ENCODE measurements at regions not wholly inside any gene's neighbourhood (a gene's known extent, or its start where the extent isn't known, plus 50 kb on each side); places are given as distances from the start of the nearest gene placed in this dataset.
"Not testable (repeated sequence)": the region's sequence is repeated elsewhere in the genome, so short reads cannot be mapped to it uniquely, and the experiment has no call there.

GRCh38 chr4:116005037-116005805, 891.8 kb upstream of the NDST4 start:
- DNase-seq: no peak
- no peak for ATAC-seq
- no peaks in the 10 kb centered on the region for H3K4me1 ChIP-seq
- no peaks in the 10 kb centered on the region for H3K9me3 ChIP-seq
- no peak overlapping the region for H3K27ac ChIP-seq
- H3K36me3 ChIP-seq: no peaks in the 10 kb centered on the region
- H3K27me3 ChIP-seq: no peaks in the 10 kb centered on the region
- TF ChIP-seq CTCF (IDR thresholded peaks at IDR 0.05): no peak
- intact Hi-C loops (cut with DNase I): no loop called here
- H3K4me3 ChIP-seq: no peak overlapping the region

GRCh38 chr4:116001291-116001690, 887.9 kb upstream of the NDST4 start:
- Histone ChIP-seq H3K9me3 (no peaks in the 10 kb centered on the region), H3K36me3 (no peaks in the 10 kb centered on the region), H3K4me3 (no peak overlapping the region), H3K27ac (no peak overlapping the region), H3K4me1 (no peaks in the 10 kb centered on the region), H3K27me3 (no peaks in the 10 kb centered on the region)
- intact Hi-C loops (cut with DNase I): no loop called here
- TF ChIP-seq CTCF (IDR thresholded peaks at IDR 0.05): no peak
- ATAC-seq: no peak
- DNase-seq: no peak

GRCh38 chr4:115986573-115986972, 873.2 kb upstream of the NDST4 start:
- H3K9me3 ChIP-seq: peaks cover 0 to 12% of the 10 kb centered on the region in 2 donors
- H3K27me3 ChIP-seq: no peaks in the 10 kb centered on the region
- no peaks in the 10 kb centered on the region for H3K36me3 ChIP-seq
- no peak overlapping the region for H3K27ac ChIP-seq
- DNase-seq (no peak), ATAC-seq (no peak)
- no peak for TF ChIP-seq CTCF (IDR thresholded peaks at IDR 0.05)
- intact Hi-C loops (cut with DNase I): no loop called here
- no peak overlapping the region for H3K4me3 ChIP-seq
- no peaks in the 10 kb centered on the region for H3K4me1 ChIP-seq

- intact Hi-C loops (cut with DNase I); DNase-seq; ATAC-seq; H3K4me1 ChIP-seq; H3K9me3 ChIP-seq; H3K27me3 ChIP-seq; H3K4me3 ChIP-seq; H3K27ac ChIP-seq; H3K36me3 ChIP-seq: not testable (repeated sequence)
Observed at GRCh38 chr4:115975421-115976001, 862.1 kb upstream of the NDST4 start.

GRCh38 chr4:115973768-115974167, 860.3 kb upstream of the NDST4 start:
- Histone ChIP-seq H3K4me1 (no peaks in the 10 kb centered on the region), H3K27ac (no peak overlapping the region), H3K4me3 (no peak overlapping the region), H3K9me3 (no peaks in the 10 kb centered on the region), H3K36me3 (no peaks in the 10 kb centered on the region), H3K27me3 (no peaks in the 10 kb centered on the region)
- TF ChIP-seq CTCF (IDR thresholded peaks at IDR 0.05): no peak
- intact Hi-C loops (cut with DNase I): no loop called here
- ATAC-seq: no peak
- no peak for DNase-seq

All from left lung (tissue), 4 donors.